GM13976 (cell line): ENCODE measurements at regions not wholly inside any gene's neighbourhood (a gene's known extent, or its start where the extent isn't known, plus 50 kb on each side); places are given as distances from the start of the nearest gene placed in this dataset.

Source experiments
- DNase-seq: peaks from one replicate; pipeline ENCODE4 v3.0.0; 2012; ENCODE audit warnings: low spot score
- CTCF ChIP-seq: IDR thresholded peaks from 2 replicates; pipeline ENCODE4 v1.5.1; 2012; ENCODE audit warnings: borderline replicate concordance, mild to moderate bottlenecking; ENCODE audit not compliant: insufficient read depth; ENCODE audit errors: extremely low read depth, missing control alignments, control extremely low read depth
- in situ Hi-C: fragments of 300-500 bp; cut with MboI; formaldehyde crosslinking; loops from one replicate; pipeline ENCODE4 v1.12.0; 2022; ENCODE audit warnings: low sequenced_read_pairs, mixed read lengths, inconsistent platforms; ENCODE audit not compliant: unreplicated experiment

GRCh38 chr3:78115983-78116382, 1076.1 kb downstream of the ROBO2 start:
- in situ Hi-C loops = no loop called here
- no peak for TF ChIP-seq CTCF
- DNase-seq = no peak

GRCh38 chr3:78116874-78117273, 1077.0 kb downstream of the ROBO2 start:
- in situ Hi-C loops = no loop called here
- no peak for DNase-seq
- no peak for TF ChIP-seq CTCF

- in situ Hi-C loops = no loop called here
- DNase-seq = no peak
- no peak for TF ChIP-seq CTCF
These were observed 1083.2 kb downstream of the ROBO2 start for GRCh38 chr3:78123058-78123457.

- in situ Hi-C loops = no loop called here
- no peak for TF ChIP-seq CTCF
- DNase-seq = no peak
These were observed 1089.8 kb downstream of the ROBO2 start for GRCh38 chr3:78129707-78130106.

DNA sequence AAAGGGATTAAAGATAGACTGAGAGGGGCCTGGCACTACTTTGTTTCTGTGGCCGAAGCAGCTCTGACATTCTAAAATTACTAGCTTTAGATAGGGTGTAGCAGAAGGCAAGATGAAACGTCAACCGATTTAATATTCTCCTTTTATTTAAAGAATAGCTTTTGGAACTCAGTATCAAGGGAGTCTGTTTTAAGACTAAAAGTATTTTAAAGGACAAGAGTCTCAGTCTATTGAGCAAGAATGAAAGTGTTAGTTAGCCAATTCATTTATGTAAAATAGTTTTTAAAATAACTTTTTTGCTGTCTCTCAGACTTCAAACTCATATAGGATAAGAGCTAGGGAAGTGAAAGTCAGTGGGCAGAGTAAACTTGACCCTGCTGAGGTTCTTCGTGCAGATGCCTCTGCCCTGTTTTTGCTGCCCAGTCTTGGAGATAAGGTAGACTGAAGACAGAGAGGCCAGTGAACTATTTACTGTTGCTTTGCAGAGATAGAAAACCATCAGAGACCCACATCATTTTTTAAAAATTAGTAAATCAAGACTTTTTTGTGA, 1090.9 kb downstream of the ROBO2 start:
- in situ Hi-C loops = no loop called here
- TF ChIP-seq CTCF = no peak
- DNase-seq = no peak

GRCh38 chr3:78134496-78134895, 1094.6 kb downstream of the ROBO2 start:
- TF ChIP-seq CTCF = no peak
- in situ Hi-C loops = no loop called here

DNA sequence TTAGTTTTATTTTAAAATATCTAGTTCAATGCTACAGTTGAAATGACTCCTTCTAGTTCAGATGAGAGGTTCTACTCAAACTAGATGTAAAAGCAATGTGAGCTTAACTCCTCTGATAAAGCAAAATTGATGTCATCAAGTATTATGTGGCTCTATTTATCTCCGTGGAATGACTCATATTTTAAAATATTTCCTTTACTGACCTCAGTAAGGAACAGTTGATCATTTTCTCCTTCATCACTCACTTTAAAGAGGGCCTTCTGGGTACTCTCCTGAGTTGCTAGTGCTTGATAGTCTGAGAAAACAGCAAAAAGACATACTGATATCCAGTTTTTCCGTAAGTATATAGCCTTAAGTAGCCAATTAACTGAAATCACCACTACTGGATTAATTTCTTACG, 1099.3 kb downstream of the ROBO2 start:
- TF ChIP-seq CTCF = no peak
- DNase-seq = no peak
- in situ Hi-C loops = no loop called here

More at GRCh38 chr3:78134496-78134895, 1094.6 kb downstream of the ROBO2 start:
- no peak for DNase-seq
